HG02610 (cell line): ENCODE measurements at regions not wholly inside any gene's neighbourhood (a gene's known extent, or its start where the extent isn't known, plus 50 kb on each side); places are given as distances from the start of the nearest gene placed in this dataset.
"Not testable (repeated sequence)": the region's sequence is repeated elsewhere in the genome, so short reads cannot be mapped to it uniquely, and the experiment has no call there.

Experiments
- ATAC-seq: cut with Tn5 transposase; IDR thresholded peaks from one replicate; pipeline ENCODE4 v1.9.1; 2021; ENCODE audit warnings: mild to moderate bottlenecking, moderate library complexity; ENCODE audit not compliant: unreplicated experiment

DNA sequence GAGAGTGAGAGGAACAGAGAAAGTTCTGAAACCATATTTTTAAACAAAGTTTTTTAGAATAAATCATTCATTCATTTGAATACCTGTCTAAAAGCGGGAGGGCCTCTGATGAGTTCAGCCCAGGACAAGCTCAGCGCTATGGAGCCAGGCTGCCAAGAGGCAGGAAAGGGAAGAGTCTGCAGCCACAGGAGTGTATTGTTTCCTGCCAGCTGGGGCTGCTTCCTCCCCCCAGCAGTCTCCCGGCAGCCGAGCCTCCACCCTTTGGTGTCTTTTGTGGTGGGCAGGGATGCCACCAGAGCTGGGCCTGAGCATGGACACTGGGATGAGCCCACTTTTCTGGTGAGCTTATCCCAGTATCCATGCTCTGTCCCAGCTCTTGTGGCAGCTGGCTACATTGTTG lies 199.5 kb upstream of the TPRG1 start:
- no peak for ATAC-seq

DNA sequence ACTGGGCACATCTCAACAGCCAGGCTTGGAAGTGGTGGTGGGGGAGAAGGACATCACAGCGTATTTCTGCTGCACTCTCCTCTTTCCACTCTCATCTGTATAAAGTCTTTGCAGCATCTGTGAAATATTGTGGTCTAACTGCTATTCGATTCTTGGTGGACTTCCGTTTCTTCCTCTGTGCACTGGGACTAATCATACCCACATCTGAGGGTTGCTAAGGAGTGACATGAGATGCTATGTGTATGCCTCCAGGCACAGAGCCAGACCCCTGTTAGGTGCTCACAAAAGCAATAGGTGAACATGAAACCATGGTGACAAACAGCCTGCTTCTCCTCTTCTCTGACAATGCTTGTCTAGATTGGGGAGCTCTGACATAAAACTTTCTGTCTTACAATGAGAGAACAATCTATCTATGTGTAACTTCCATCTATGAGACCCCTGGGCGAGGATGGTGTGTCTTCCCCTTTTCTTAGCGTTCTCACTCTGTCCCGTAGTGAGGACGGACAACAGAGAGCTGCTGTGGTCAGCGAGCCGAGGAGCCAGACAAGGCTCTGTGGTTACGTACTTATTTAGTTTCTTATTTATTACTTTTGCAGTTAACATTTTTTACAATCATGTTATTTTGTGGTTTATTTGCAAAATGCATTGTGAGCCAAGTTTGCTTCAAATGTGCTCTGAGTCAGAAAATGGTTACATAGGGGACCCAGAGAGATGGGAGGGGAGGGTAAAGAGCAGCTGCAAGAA lies 196.7 kb upstream of the TPRG1 start:
- ATAC-seq = no peak

DNA sequence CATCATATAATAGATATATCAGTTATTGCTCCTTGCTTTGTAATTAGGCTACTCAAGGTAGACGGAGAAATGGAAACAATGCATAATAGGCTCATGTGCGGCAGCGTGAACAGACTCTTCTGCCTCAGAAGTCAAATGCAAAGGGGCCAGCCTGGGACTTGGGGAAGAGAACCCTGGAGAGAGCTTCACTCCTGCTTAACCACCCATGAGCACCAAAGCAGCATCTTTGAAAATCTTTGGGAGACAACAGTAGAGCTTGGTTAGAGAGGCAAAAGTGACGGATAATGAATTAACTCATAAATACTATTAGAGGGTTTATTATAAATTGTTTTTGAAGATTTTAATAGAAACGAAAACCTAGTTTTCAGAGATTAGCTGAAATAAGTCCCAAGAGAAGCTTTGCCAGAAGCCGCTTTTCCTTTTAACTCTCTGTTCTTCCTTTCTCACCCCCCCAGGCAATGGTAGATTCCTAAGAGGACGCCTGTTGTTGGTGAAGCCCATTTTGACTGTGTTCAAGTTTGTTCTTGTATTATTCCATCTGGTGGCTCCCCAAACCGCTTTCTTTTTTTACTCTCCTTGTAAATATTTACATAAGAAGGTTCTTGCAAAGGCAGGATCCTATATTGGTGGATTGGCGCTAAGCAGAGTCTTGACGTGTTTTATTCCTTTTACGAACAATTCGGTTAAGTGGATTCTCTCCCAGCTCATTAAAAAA lies 196.0 kb upstream of the TPRG1 start:
- ATAC-seq = no peak

- ATAC-seq = no peak
These were observed 195.4 kb upstream of the TPRG1 start for GRCh38 chr3:188976407-188976806.

DNA sequence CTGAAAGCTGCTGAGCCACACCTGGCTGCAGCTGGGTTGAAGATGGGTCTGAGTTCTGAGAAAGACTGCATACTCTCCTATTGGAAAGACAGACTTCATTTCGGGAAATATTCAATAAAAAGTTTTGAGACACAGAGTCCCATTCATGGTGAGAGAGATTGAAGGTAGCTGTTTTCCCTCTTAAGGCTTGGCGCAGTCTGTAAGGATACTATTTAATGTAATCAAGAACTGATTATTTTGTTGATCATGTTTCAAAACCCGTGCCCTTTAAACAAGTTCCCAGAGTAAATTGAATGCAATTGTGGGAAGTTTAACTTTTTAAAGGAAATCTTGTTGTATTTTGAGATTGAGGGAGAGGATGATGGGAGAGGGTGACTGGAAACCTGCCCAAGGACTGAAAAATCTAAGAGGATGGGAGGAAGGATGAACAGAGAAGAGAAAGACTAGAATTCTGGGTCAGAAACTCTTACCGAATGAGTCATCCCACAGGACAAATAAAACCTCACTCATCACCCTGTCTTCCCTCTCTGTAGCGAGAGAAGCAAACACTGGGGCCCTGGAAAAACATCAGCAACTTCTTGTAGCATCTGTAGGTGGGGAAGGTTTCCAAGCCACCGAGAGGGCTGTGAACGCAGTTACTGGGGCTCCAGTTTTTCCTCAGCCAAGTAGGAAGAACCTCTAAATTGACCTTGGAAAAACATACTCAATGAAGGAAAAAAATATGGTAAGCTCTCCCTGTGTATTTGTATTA lies 193.2 kb upstream of the TPRG1 start:
- ATAC-seq = no peak

GRCh38 chr3:188979248-188979647 lies 192.5 kb upstream of the TPRG1 start:
- no peak for ATAC-seq

GRCh38 chr3:188979669-188980310 lies 192.0 kb upstream of the TPRG1 start:
- ATAC-seq = no peak

DNA sequence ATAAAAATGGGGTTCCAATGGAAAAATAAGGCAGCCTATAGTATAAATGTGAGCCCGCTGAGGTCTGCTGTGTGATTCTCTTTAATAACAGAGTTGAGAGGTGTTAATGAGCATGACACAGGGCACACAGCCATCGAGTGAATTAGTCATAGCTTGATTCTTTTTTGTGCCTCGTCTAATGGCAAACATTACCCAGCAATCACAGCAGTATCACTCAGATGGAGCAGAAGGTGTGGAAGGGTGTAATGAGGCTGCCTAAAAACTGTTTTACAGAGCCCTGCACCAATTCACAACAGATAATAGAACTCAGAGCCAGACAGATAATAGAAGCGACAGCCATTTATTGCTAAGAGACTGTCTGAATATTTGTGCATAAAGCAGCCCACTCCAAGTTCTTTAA lies 178.6 kb upstream of the TPRG1 start:
- no peak for ATAC-seq

- no peak for ATAC-seq
These were observed 170.2 kb upstream of the TPRG1 start for GRCh38 chr3:189001559-189001958.

DNA sequence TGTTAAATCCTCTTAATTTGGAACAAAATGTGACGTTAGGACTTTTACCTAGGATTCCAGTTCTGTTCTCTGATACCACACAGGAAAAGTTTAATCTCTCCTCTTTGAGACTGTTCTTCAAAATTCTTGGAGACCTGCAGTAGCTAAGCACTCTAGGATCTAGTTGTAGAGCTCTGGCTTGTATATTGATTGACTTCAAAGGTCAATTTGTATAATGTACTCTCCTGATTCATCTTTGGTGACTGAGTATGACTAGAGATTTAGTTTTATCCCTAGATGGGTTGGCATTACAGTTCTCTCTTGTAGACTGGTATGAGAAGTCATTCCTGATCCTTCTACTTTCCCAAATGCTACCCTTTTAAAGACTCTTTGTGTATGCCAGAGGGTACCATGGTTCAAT lies 168.4 kb upstream of the TPRG1 start:
- no peak for ATAC-seq

DNA sequence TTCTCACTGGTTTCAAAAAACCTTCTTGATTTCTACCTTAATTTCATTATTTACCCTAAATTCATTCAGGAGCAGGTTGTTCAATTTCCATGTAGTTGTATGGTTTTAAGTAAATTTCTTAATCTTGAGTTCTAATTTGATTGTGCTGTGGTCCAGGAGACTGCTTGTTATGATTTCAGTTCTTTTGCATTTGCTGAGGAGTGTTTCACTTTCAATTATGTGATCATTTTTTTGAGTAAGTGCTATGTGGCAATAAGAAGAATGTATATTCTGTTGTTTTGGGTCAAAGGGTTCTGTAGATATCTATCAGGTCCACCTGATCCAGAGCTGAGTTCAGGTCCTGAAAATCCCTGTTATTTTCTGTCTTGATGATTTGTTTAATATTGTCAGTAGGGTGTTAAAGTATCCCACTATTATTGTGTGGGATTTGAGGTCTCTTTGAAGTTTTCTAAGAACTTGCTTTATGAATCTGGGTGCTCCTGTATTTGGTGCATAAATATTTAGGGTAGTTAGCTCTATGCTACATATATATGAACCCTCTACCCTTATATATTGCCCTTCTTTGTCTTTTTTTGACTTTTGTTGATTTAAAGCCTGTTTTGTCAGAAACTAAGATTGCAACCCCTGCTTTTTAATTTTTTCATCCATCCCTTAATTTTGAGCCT lies 158.4 kb upstream of the TPRG1 start:
- no peak for ATAC-seq

GRCh38 chr3:189014526-189014925 lies 157.2 kb upstream of the TPRG1 start:
- no peak for ATAC-seq

DNA sequence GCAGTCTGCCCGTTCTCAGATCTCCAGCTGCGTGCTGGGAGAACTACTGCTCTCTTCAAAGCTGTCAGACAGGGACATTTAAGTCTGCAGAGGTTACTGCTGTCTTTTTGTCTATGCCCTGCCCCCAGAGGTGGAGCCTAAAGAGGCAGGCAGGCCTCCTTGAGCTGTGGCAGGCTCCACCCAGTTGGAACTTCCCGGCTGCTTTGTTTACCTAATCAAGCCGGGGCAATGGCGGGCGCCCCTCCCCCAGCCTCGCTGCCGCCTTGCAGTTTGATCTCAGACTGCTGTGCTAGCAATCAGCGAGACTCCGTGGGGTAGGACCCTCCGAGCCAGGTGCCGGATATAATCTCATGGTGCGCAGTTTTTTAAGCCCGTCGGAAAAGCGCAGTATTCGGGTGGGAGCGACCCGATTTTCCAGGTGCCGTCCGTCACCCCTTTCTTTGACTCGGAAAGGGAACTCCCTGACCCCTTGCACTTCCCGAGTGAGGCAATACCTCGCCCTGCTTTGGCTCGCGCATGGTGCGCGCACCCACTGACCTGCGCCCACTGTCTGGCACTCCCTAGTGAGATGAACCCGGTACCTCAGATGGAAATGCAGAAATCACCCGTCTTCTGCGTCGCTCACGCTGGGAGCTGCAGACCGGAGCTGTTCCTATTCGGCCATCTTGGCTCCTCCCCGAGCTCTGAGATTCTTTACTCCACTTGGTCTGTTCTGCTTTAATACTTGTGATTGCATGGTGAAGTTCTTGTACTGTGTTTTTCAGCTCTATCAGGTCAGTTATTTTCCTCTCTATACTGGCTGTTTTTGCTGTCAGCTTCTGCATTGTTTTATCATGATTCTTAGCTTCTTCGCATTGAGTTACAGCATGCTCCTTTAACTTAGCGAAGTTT lies 148.9 kb upstream of the TPRG1 start:
- ATAC-seq = not testable (repeated sequence)

GRCh38 chr3:189025866-189026265 lies 145.9 kb upstream of the TPRG1 start:
- ATAC-seq = no peak

DNA sequence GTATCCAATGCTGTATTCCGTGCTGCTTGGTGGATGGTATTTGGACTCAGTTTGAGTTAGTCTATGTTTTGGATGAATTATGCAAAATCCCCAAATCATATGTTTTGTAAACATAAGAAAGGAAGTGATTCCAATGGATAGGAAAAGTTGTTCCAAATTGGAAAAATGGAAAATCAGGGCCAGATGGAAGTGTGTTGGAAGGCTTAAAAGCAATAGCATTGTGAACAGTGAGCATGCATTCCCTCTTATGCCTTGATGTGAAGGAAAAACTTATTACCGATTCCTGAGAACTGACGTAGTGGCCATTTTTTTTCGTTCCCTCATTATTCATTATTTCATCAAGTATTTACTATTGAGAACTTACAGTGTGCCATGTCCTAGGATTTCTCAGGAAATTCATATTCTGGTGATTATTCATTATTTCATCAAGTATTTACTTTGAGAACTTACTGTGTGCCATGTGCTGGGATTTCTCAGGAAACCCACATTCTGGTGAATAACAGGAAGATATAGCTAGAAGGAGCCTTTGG lies 144.1 kb upstream of the TPRG1 start:
- ATAC-seq = no peak

GRCh38 chr3:189038773-189039745 lies 132.7 kb upstream of the TPRG1 start:
- no peak for ATAC-seq

GRCh38 chr3:189040656-189041335 lies 131.0 kb upstream of the TPRG1 start:
- no peak for ATAC-seq
